ENCODE measurements at regions not wholly inside any gene's neighbourhood (a gene's known extent, or its start where the extent isn't known, plus 50 kb on each side); places are given as distances from the start of the nearest gene placed in this dataset.

DNA sequence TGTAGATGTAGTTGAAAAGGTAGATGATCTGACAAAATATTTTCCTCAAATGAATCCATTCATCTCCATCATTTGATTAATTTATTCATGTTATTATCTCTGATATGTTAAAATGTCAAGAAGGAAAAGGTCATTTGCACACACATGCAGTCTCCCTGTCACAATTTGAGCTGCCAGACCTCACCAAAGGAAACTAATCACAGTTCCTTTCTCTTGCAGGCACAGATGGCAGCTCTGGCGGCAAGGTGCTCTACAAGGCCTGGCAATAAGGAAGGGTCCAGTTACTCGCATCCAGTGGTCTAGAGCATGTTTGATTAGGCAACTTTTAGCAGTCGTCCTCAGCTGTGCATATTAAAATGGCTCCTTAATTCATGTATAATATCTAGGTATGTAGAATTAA, 120.1 kb downstream of the FEM1C start (continued):
- TF ChIP-seq, protein P1, sequence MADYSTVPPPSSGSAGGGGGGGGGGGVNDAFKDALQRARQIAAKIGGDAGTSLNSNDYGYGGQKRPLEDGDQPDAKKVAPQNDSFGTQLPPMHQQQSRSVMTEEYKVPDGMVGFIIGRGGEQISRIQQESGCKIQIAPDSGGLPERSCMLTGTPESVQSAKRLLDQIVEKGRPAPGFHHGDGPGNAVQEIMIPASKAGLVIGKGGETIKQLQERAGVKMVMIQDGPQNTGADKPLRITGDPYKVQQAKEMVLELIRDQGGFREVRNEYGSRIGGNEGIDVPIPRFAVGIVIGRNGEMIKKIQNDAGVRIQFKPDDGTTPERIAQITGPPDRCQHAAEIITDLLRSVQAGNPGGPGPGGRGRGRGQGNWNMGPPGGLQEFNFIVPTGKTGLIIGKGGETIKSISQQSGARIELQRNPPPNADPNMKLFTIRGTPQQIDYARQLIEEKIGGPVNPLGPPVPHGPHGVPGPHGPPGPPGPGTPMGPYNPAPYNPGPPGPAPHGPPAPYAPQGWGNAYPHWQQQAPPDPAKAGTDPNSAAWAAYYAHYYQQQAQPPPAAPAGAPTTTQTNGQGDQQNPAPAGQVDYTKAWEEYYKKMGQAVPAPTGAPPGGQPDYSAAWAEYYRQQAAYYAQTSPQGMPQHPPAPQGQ (CRISPR knock-in tag; IDR thresholded peaks at IDR 0.05; ENCODE audit: borderline replicate concordance): no peak
- TF ChIP-seq, protein P2, sequence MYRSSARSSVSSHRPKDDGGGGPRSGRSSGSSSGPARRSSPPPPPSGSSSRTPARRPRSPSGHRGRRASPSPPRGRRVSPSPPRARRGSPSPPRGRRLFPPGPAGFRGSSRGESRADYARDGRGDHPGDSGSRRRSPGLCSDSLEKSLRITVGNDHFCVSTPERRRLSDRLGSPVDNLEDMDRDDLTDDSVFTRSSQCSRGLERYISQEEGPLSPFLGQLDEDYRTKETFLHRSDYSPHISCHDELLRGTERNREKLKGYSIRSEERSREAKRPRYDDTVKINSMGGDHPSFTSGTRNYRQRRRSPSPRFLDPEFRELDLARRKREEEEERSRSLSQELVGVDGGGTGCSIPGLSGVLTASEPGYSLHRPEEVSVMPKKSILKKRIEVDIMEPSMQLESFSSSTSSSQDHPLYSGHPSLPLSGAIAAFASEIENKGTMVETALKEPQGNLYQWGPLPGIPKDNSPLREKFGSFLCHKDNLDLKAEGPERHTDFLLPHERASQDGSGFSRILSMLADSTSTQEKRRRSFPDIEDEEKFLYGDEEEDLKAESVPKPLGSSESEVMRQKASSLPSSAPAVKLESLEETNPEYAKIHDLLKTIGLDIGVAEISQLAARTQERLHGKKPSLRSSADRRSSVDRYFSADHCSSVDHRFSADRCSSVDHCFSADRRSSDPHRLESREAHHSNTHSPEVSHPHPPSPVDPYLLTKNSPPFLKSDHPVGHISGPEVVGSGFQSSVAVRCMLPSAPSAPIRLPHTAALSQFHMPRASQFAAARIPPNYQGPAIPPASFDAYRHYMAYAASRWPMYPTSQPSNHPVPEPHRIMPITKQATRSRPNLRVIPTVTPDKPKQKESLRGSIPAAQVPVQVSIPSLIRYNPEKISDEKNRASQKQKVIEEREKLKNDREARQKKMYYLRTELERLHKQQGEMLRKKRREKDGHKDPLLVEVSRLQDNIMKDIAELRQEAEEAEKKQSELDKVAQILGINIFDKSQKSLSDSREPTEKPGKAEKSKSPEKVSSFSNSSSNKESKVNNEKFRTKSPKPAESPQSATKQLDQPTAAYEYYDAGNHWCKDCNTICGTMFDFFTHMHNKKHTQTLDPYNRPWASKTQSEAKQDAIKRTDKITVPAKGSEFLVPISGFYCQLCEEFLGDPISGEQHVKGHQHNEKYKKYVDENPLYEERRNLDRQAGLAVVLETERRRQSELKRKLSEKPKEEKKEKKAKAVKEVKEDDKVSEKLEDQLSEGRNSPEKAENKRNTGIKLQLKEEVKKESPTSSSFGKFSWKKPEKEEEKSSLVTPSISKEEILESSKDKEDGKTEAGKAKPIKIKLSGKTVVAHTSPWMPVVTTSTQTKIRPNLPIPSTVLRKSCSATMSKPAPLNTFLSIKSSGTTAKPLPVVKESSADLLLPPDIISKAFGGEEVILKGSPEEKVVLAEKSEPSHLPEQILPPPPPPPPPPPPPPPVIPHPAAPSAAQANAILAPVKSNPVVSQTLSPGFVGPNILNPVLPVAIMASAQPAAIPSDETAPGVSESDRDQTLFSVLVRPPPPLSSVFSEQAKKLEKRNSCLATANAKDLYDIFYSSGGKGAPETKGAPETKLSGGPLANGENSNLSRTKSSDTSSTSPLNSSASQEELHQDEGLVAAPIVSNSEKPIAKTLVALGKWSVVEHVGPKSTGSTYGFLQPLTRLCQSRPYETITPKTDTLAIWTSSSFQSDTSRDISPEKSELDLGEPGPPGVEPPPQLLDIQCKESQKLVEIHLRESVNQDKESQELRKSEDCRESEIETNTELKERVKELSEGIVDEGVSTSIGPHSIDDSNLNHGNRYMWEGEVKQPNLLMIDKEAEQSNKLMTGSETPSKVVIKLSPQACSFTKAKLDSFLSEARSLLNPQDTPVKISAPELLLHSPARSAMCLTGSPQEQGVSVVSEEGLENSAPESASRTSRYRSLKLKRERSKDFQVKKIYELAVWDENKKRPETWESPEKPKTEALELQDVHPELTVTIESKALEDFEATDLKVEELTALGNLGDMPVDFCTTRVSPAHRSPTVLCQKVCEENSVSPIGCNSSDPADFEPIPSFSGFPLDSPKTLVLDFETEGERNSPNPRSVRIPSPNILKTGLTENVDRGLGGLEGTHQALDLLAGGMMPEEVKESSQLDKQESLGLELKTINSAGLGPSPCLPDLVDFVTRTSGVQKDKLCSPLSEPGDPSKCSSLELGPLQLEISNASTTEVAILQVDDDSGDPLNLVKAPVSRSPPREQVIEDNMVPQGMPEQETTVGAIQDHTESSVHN (CRISPR knock-in tag; IDR thresholded peaks at IDR 0.05): no peak
- no peak for TF ChIP-seq ZNF263 (CRISPR knock-in tag; IDR thresholded peaks at IDR 0.05)
